GM21528 (cell line): ENCODE measurements at regions not wholly inside any gene's neighbourhood (a gene's known extent, or its start where the extent isn't known, plus 50 kb on each side); places are given as distances from the start of the nearest gene placed in this dataset.
A peak's percentile ranks its signal among the peaks of the same experiment; 100 is the strongest.
"Not testable (repeated sequence)": the region's sequence is repeated elsewhere in the genome, so short reads cannot be mapped to it uniquely, and the experiment has no call there.

ENCODE experiments used
- ATAC-seq: cut with Tn5 transposase; IDR thresholded peaks from one replicate; pipeline ENCODE4 v1.9.1; 2021; ENCODE audit warnings: mild to moderate bottlenecking, moderate library complexity; ENCODE audit not compliant: unreplicated experiment, low FRiP score

- no peak for ATAC-seq
These were observed 111.7 kb downstream of the RHOU start for GRCh38 chr1:228846952-228847351.

- not testable (repeated sequence) for ATAC-seq
These were observed 112.2 kb downstream of the RHOU start for GRCh38 chr1:228847451-228847850.

GRCh38 chr1:228848406-228848805 lies 113.1 kb downstream of the RHOU start:
- ATAC-seq = no peak

GRCh38 chr1:228849011-228849541 lies 113.8 kb downstream of the RHOU start:
- peak; percentile 81 for ATAC-seq

- ATAC-seq = no peak
These were observed 115.1 kb downstream of the RHOU start for GRCh38 chr1:228850141-228851100.

GRCh38 chr1:228851193-228851592 lies 115.9 kb downstream of the RHOU start:
- no peak for ATAC-seq

GRCh38 chr1:228851618-228852017 lies 116.3 kb downstream of the RHOU start:
- ATAC-seq = no peak

- no peak for ATAC-seq
These were observed 116.7 kb downstream of the RHOU start for GRCh38 chr1:228852024-228852423.

GRCh38 chr1:228852511-228853088 lies 117.3 kb downstream of the RHOU start:
- no peak for ATAC-seq

- ATAC-seq = no peak
These were observed 117.9 kb downstream of the RHOU start for GRCh38 chr1:228853191-228853590.

- ATAC-seq = no peak
These were observed 118.4 kb downstream of the RHOU start for GRCh38 chr1:228853637-228854036.

GRCh38 chr1:228854907-228855306 lies 119.6 kb downstream of the RHOU start:
- no peak for ATAC-seq

- ATAC-seq = no peak
These were observed 122.3 kb downstream of the RHOU start for GRCh38 chr1:228857611-228858010.

GRCh38 chr1:228860911-228861831 lies 125.9 kb downstream of the RHOU start:
- ATAC-seq = no peak

GRCh38 chr1:228861832-228862180 lies 126.5 kb downstream of the RHOU start:
- no peak for ATAC-seq

- ATAC-seq = no peak
These were observed 127.5 kb downstream of the RHOU start for GRCh38 chr1:228862542-228863505.

- no peak for ATAC-seq
These were observed 128.5 kb downstream of the RHOU start for GRCh38 chr1:228863776-228864175.

- no peak for ATAC-seq
These were observed 130.5 kb downstream of the RHOU start for GRCh38 chr1:228865627-228866330.

GRCh38 chr1:228866468-228866867 lies 131.2 kb downstream of the RHOU start:
- ATAC-seq = no peak
